Gastrocnemius medialis (tissue), 4 donors: ENCODE measurements at regions not wholly inside any gene's neighbourhood (a gene's known extent, or its start where the extent isn't known, plus 50 kb on each side); places are given as distances from the start of the nearest gene placed in this dataset.
"Not testable (repeated sequence)": the region's sequence is repeated elsewhere in the genome, so short reads cannot be mapped to it uniquely, and the experiment has no call there.

Experiments
- ATAC-seq, 2 donors: fragments of 150-250 bp; one replicate each; pipeline ENCODE4 v1.9.1; 2016
- DNase-seq, 2 donors: peaks; one replicate each; pipeline ENCODE4 v3.0.0-alpha.2; 2019
- H3K27ac ChIP-seq, 4 donors: fragments of 200-600 bp; sonication (generic); 1 replicate in 1 of 4; 2 replicates in 3 of 4; pipeline ENCODE4 v1.5.1; 2016 to 2018; ENCODE audit warnings: mild to moderate bottlenecking in 2 of 4, moderate library complexity in 1 of 4
- H3K27me3 ChIP-seq, 3 donors: fragments of 200-600 bp; sonication (generic) in 2 of 3; 1 replicate in 1 of 3; 2 replicates in 2 of 3; pipeline versions ENCODE4 v1.5.1 to v1.6.0; 2016 to 2019; ENCODE audit warnings: mild to moderate bottlenecking in 1 of 3, moderate library complexity in 1 of 3
- H3K36me3 ChIP-seq, 2 donors: fragments of 200-600 bp; sonication (generic) in 1 of 2; one replicate each; pipeline ENCODE4 v1.5.1; 2017 to 2018
- H3K4me1 ChIP-seq, 2 donors: fragments of 200-600 bp; sonication (generic) in 1 of 2; one replicate each; pipeline ENCODE4 v1.5.1; 2016 to 2017; ENCODE audit warnings: mild to moderate bottlenecking in 2 of 2
- H3K4me3 ChIP-seq, 4 donors: fragments of 200-600 bp; sonication (generic) in 3 of 4; 1 replicate in 1 of 4; 2 replicates in 3 of 4; pipeline ENCODE4 v1.5.1; 2016 to 2019; ENCODE audit warnings: mild to moderate bottlenecking in 2 of 4
- H3K9me3 ChIP-seq, 3 donors: fragments of 200-600 bp; sonication (generic) in 2 of 3; 1 replicate in 1 of 3; 2 replicates in 2 of 3; pipeline ENCODE4 v1.5.1; 2016 to 2019
- CTCF ChIP-seq, 5 experiments: fragments of 450-650 bp in 3 of 5; fragments of 200-600 bp in 2 of 5; sonication (generic) in 2 of 5; IDR thresholded peaks in 4 of 5; conservative IDR thresholded peaks in 1 of 5; 1 replicate in 4 of 5; 2 replicates in 1 of 5; pipeline ENCODE4 v1.5.1; 2016 to 2019; ENCODE audit warnings: antibody characterized with exemption in 5 of 5, mild to moderate bottlenecking in 3 of 5, moderate library complexity in 3 of 5
- POLR2A ChIP-seq, 2 donors: fragments of 450-650 bp; IDR thresholded peaks; one replicate each; pipeline ENCODE4 v1.6.1; 2017; ENCODE audit warnings: antibody characterized with exemption in 2 of 2, mild to moderate bottlenecking in 2 of 2, moderate library complexity in 2 of 2
- in situ Hi-C, 4 donors: fragments of 200-750 bp; cut with MboI; loops; one replicate each; pipeline versions ENCODE4 v1.15.0 to v1.8.0; 2017; ENCODE audit warnings: low sequenced_read_pairs in 4 of 4
- intact Hi-C: fragments of 100-400 bp; cut with DNase I; formaldehyde crosslinking; loops from one replicate; pipeline ENCODE4 v1.15.1; 2023; ENCODE audit warnings: low total_unique reads

GRCh38 chr12:33614630-33615029 is 175.0 kb upstream of the SYT10 start:
- in situ Hi-C loops (no loop called here), intact Hi-C loops (no loop called here)
- no peak for ATAC-seq
- Histone ChIP-seq H3K9me3 (no peaks in the 10 kb centered on the region), H3K36me3 (no peaks in the 10 kb centered on the region), H3K27ac (no peak overlapping the region), H3K27me3 (no peaks in the 10 kb centered on the region), H3K4me1 (no peaks in the 10 kb centered on the region), H3K4me3 (no peak overlapping the region)
- TF ChIP-seq CTCF (IDR thresholded peaks at IDR 0.05 in 4 of 5, conservative IDR thresholded peaks at IDR 0.05 in 1 of 5): no peak
- TF ChIP-seq POLR2A (IDR thresholded peaks at IDR 0.05): no peak
- no peak for DNase-seq

- Histone ChIP-seq H3K27ac (no peak overlapping the region), H3K4me3 (no peak overlapping the region), H3K4me1 (no peaks in the 10 kb centered on the region), H3K27me3 (no peaks in the 10 kb centered on the region), H3K36me3 (no peaks in the 10 kb centered on the region), H3K9me3 (no peaks in the 10 kb centered on the region)
- intact Hi-C loops: no loop called here
- no peak for TF ChIP-seq POLR2A (IDR thresholded peaks at IDR 0.05)
- ATAC-seq (no peak), DNase-seq (no peak)
- in situ Hi-C loops: no loop called here
Observed at GRCh38 chr12:33617218-33617617, 177.6 kb upstream of the SYT10 start.

GRCh38 chr12:33628087-33628486 is 188.5 kb upstream of the SYT10 start:
- Histone ChIP-seq H3K27ac (no peak overlapping the region), H3K4me1 (no peaks in the 10 kb centered on the region), H3K27me3 (no peaks in the 10 kb centered on the region), H3K9me3 (no peaks in the 10 kb centered on the region), H3K36me3 (no peaks in the 10 kb centered on the region), H3K4me3 (no peak overlapping the region)
- intact Hi-C loops: no loop called here
- TF ChIP-seq POLR2A (IDR thresholded peaks at IDR 0.05): no peak
- no peak for TF ChIP-seq CTCF (IDR thresholded peaks at IDR 0.05 in 4 of 5, conservative IDR thresholded peaks at IDR 0.05 in 1 of 5)
- ATAC-seq (no peak), DNase-seq (no peak)
- in situ Hi-C loops: no loop called here

- in situ Hi-C loops: no loop called here
- TF ChIP-seq CTCF (IDR thresholded peaks at IDR 0.05 in 4 of 5, conservative IDR thresholded peaks at IDR 0.05 in 1 of 5) (no peak), POLR2A (IDR thresholded peaks at IDR 0.05) (no peak)
- intact Hi-C loops: no loop called here
- H3K27me3 ChIP-seq: no peaks in the 10 kb centered on the region
- no peak overlapping the region for H3K4me3 ChIP-seq
- H3K36me3 ChIP-seq: no peaks in the 10 kb centered on the region
- DNase-seq (no peak), ATAC-seq (no peak)
- H3K9me3 ChIP-seq: no peaks in the 10 kb centered on the region
- no peaks in the 10 kb centered on the region for H3K4me1 ChIP-seq
- H3K27ac ChIP-seq: no peak overlapping the region
Observed at GRCh38 chr12:33634544-33634943, 194.9 kb upstream of the SYT10 start.

GRCh38 chr12:33636930-33637329 is 197.3 kb upstream of the SYT10 start:
- H3K36me3 ChIP-seq, H3K4me1 ChIP-seq, H3K27me3 ChIP-seq, in situ Hi-C loops, H3K4me3 ChIP-seq, H3K9me3 ChIP-seq, H3K27ac ChIP-seq, intact Hi-C loops, ATAC-seq, DNase-seq: not testable (repeated sequence)

- H3K4me1 ChIP-seq: no peaks in the 10 kb centered on the region
- H3K9me3 ChIP-seq: no peaks in the 10 kb centered on the region
- intact Hi-C loops: no loop called here
- no peaks in the 10 kb centered on the region for H3K27me3 ChIP-seq
- no peak for TF ChIP-seq POLR2A (IDR thresholded peaks at IDR 0.05)
- no peak for TF ChIP-seq CTCF (IDR thresholded peaks at IDR 0.05 in 4 of 5, conservative IDR thresholded peaks at IDR 0.05 in 1 of 5)
- ATAC-seq (no peak), DNase-seq (no peak)
- no peak overlapping the region for H3K27ac ChIP-seq
- in situ Hi-C loops: no loop called here
- H3K36me3 ChIP-seq: no peaks in the 10 kb centered on the region
- no peak overlapping the region for H3K4me3 ChIP-seq
Observed at GRCh38 chr12:33639975-33640374, 200.4 kb upstream of the SYT10 start.
